ENCODE measurements at regions not wholly inside any gene's neighbourhood (a gene's known extent, or its start where the extent isn't known, plus 50 kb on each side); places are given as distances from the start of the nearest gene placed in this dataset.
"Not testable (repeated sequence)": the region's sequence is repeated elsewhere in the genome, so short reads cannot be mapped to it uniquely, and the experiment has no call there.

DNA sequence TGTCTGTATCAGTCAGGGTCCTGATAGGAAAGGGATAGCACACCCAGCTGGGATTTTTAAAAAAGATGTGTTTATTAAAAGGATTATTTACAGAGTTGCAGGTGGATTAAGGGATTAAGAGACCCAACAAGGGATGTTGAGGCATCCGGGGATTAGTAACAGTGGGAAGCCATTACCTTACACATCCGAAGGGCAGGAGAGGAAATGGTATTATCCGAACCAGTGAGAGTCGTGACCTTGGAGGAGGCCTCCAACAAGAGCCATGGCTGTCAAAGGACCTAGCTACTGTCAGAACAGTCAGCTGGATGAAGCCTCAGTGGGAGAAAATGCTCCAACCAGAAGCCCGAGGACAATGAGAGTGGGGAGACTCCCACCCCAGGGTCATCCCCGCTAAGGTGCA, 146.3 kb upstream of the KRAS start (continued):
- TF ChIP-seq ZNF777 (tag by site-specific recombination; IDR thresholded peaks at IDR 0.05; ENCODE audit: borderline replicate concordance) (no peak), ZNF37A (tag by site-specific recombination; IDR thresholded peaks at IDR 0.05) (no peak), ZFP69B (tag by site-specific recombination; IDR thresholded peaks at IDR 0.05) (no peak)

DNA sequence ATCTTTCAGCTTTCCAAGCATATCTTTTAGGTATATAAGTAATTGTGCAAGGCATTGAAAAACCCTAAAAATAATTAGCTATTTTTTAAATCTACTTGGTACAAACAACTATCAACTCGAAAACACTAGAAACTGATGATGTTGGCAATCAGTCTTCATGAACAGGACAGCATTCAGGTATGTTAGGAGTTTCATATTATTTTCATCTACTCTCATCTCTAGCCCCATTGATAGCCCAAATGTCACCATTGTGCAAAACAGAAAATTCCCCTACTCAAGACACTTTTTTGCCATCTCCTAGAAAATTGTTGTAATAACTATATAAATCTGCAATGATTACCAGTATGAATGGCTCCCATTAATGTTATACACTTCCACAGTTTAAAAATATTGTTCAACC, 144.5 kb upstream of the KRAS start:
- TF ChIP-seq ZNF549 (tag by site-specific recombination; IDR thresholded peaks at IDR 0.05) (peak; percentile 90), ZNF366 (tag by site-specific recombination; conservative IDR thresholded peaks at IDR 0.05) (no peak)
- POLR2A ChIA-PET = no interaction called here
- CTCF ChIA-PET = no interaction called here

DNA sequence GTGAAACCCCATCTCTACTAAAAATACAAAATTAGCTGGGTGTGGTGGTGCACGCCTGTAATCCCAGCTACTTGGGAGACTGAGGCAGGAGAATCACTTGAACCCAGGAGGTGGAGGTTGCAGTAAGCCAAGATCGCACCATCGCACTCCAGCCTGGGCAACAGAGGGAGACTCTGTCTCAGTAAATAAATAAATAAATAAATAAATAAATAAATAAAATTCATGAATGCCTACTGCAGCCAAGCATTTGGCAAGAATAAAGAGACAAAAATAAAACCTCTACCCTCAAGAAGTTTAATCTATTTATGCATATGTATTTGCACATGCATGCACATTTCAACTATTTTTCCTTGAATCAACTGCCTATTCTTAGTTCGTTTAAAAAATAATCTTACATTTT, 144.0 kb upstream of the KRAS start:
- POLR2A ChIA-PET; H3K9me3 ChIP-seq (ENCODE audit: control insufficient read depth, insufficient read depth, low read depth, low read length); H3K4me1 ChIP-seq (ENCODE audit: control insufficient read depth, insufficient read depth, low read length); H3K27ac ChIP-seq (ENCODE audit: extremely low read depth, low read depth, low read length); CTCF ChIA-PET; H3K36me3 ChIP-seq (ENCODE audit: control insufficient read depth in 2 of 2, insufficient read depth in 1 of 2, low read length in 2 of 2); H3K4me3 ChIP-seq (ENCODE audit: low read depth, low read length): not testable (repeated sequence)
- peak; percentile 34 for TF ChIP-seq ZNF426 (tag by site-specific recombination; IDR thresholded peaks at IDR 0.05)
- TF ChIP-seq, protein P1, sequence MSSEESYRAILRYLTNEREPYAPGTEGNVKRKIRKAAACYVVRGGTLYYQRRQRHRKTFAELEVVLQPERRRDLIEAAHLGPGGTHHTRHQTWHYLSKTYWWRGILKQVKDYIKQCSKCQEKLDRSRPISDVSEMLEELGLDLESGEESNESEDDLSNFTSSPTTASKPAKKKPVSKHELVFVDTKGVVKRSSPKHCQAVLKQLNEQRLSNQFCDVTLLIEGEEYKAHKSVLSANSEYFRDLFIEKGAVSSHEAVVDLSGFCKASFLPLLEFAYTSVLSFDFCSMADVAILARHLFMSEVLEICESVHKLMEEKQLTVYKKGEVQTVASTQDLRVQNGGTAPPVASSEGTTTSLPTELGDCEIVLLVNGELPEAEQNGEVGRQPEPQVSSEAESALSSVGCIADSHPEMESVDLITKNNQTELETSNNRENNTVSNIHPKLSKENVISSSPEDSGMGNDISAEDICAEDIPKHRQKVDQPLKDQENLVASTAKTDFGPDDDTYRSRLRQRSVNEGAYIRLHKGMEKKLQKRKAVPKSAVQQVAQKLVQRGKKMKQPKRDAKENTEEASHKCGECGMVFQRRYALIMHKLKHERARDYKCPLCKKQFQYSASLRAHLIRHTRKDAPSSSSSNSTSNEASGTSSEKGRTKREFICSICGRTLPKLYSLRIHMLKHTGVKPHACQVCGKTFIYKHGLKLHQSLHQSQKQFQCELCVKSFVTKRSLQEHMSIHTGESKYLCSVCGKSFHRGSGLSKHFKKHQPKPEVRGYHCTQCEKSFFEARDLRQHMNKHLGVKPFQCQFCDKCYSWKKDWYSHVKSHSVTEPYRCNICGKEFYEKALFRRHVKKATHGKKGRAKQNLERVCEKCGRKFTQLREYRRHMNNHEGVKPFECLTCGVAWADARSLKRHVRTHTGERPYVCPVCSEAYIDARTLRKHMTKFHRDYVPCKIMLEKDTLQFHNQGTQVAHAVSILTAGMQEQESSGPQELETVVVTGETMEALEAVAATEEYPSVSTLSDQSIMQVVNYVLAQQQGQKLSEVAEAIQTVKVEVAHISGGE (tag by site-specific recombination; conservative IDR thresholded peaks at IDR 0.05; ENCODE audit: low read depth) = peak; percentile 35; the same call in 1 of the 2 replicates
- TF ChIP-seq, protein P2, sequence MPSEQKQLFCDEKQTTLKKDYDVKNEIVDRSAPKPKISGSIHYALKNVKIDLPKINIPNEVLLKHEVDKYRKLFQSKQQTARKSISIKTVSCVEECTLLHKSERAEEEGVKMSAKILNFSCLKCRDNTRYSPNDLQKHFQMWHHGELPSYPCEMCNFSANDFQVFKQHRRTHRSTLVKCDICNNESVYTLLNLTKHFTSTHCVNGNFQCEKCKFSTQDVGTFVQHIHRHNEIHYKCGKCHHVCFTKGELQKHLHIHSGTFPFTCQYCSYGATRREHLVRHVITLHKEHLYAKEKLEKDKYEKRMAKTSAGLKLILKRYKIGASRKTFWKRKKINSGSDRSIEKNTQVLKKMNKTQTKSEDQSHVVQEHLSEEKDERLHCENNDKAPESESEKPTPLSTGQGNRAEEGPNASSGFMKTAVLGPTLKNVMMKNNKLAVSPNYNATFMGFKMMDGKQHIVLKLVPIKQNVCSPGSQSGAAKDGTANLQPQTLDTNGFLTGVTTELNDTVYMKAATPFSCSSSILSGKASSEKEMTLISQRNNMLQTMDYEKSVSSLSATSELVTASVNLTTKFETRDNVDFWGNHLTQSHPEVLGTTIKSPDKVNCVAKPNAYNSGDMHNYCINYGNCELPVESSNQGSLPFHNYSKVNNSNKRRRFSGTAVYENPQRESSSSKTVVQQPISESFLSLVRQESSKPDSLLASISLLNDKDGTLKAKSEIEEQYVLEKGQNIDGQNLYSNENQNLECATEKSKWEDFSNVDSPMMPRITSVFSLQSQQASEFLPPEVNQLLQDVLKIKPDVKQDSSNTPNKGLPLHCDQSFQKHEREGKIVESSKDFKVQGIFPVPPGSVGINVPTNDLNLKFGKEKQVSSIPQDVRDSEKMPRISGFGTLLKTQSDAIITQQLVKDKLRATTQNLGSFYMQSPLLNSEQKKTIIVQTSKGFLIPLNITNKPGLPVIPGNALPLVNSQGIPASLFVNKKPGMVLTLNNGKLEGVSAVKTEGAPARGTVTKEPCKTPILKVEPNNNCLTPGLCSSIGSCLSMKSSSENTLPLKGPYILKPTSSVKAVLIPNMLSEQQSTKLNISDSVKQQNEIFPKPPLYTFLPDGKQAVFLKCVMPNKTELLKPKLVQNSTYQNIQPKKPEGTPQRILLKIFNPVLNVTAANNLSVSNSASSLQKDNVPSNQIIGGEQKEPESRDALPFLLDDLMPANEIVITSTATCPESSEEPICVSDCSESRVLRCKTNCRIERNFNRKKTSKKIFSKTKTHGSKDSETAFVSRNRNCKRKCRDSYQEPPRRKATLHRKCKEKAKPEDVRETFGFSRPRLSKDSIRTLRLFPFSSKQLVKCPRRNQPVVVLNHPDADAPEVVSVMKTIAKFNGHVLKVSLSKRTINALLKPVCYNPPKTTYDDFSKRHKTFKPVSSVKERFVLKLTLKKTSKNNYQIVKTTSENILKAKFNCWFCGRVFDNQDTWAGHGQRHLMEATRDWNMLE (tag by site-specific recombination; conservative IDR thresholded peaks at IDR 0.05; ENCODE audit: low read depth) = peak; percentile 60
- TF ChIP-seq ZNF555 (tag by site-specific recombination; conservative IDR thresholded peaks at IDR 0.05) = peak; percentile 26
- peak; percentile 75; the same call in 1 of the 2 replicates for TF ChIP-seq ZNF394 (tag by site-specific recombination; IDR thresholded peaks at IDR 0.05; ENCODE audit: borderline replicate concordance)

More for the DNA sequence above, 144.5 kb upstream of the KRAS start:
- no peak overlapping the region for H3K4me3 ChIP-seq (ENCODE audit: low read depth, low read length)
- H3K4me1 ChIP-seq (ENCODE audit: control insufficient read depth, insufficient read depth, low read length) = no peaks in the 10 kb centered on the region
- no peaks in the 10 kb centered on the region for H3K36me3 ChIP-seq (ENCODE audit: control insufficient read depth in 2 of 2, insufficient read depth in 1 of 2, low read length in 2 of 2)
- no peak overlapping the region for H3K27ac ChIP-seq (ENCODE audit: extremely low read depth, low read depth, low read length)
- no peaks in the 10 kb centered on the region for H3K9me3 ChIP-seq (ENCODE audit: control insufficient read depth, insufficient read depth, low read depth, low read length)

DNA sequence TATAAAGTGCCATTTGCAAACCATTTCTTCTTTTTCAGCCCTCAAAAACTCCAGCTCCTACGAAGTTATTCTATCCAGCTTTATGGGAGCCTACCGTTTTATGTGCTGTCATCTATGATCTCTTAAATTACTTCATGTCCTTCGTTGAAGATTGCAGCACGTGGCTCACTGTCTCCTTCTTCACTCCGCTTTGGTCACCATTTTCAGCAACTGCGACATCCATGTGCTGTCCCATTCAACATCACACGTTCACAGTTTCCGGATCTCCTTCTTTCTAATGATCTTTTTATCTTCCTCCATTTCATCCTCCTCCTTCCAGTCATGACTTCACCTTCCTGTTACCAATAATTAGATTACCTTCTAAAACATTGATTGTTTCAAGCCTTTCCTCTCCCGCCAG, 143.3 kb upstream of the KRAS start:
- Histone ChIP-seq H3K9me3 (ENCODE audit: control insufficient read depth, insufficient read depth, low read depth, low read length) (no peaks in the 10 kb centered on the region), H3K4me1 (ENCODE audit: control insufficient read depth, insufficient read depth, low read length) (no peaks in the 10 kb centered on the region), H3K4me3 (ENCODE audit: low read depth, low read length) (no peak overlapping the region), H3K27ac (ENCODE audit: extremely low read depth, low read depth, low read length) (no peak overlapping the region), H3K36me3 (ENCODE audit: control insufficient read depth in 2 of 2, insufficient read depth in 1 of 2, low read length in 2 of 2) (no peaks in the 10 kb centered on the region)
- ChIA-PET CTCF (interaction anchor here (0.6 kb wide), 1 partner anchor 155 kb away, joined by 3 read pairs; no protein-coding TSS in a partner anchor), POLR2A (no interaction called here)
- TF ChIP-seq, protein P3, sequence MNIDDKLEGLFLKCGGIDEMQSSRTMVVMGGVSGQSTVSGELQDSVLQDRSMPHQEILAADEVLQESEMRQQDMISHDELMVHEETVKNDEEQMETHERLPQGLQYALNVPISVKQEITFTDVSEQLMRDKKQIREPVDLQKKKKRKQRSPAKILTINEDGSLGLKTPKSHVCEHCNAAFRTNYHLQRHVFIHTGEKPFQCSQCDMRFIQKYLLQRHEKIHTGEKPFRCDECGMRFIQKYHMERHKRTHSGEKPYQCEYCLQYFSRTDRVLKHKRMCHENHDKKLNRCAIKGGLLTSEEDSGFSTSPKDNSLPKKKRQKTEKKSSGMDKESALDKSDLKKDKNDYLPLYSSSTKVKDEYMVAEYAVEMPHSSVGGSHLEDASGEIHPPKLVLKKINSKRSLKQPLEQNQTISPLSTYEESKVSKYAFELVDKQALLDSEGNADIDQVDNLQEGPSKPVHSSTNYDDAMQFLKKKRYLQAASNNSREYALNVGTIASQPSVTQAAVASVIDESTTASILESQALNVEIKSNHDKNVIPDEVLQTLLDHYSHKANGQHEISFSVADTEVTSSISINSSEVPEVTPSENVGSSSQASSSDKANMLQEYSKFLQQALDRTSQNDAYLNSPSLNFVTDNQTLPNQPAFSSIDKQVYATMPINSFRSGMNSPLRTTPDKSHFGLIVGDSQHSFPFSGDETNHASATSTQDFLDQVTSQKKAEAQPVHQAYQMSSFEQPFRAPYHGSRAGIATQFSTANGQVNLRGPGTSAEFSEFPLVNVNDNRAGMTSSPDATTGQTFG (tag by site-specific recombination; IDR thresholded peaks at IDR 0.05; ENCODE audit: borderline replicate concordance) = no peak
- TF ChIP-seq, protein P4, sequence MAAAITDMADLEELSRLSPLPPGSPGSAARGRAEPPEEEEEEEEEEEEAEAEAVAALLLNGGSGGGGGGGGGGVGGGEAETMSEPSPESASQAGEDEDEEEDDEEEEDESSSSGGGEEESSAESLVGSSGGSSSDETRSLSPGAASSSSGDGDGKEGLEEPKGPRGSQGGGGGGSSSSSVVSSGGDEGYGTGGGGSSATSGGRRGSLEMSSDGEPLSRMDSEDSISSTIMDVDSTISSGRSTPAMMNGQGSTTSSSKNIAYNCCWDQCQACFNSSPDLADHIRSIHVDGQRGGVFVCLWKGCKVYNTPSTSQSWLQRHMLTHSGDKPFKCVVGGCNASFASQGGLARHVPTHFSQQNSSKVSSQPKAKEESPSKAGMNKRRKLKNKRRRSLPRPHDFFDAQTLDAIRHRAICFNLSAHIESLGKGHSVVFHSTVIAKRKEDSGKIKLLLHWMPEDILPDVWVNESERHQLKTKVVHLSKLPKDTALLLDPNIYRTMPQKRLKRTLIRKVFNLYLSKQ (tag by site-specific recombination; IDR thresholded peaks at IDR 0.05; ENCODE audit: borderline replicate concordance) = no peak
- TF ChIP-seq ZFP69B (tag by site-specific recombination; IDR thresholded peaks at IDR 0.05) = no peak
- TF ChIP-seq ZNF138 (tag by site-specific recombination; IDR thresholded peaks at IDR 0.05; ENCODE audit: borderline replicate concordance) = no peak
- no peak for TF ChIP-seq ZNF10 (tag by site-specific recombination; IDR thresholded peaks at IDR 0.05)
- no peak for TF ChIP-seq MEIS1 (CRISPR knock-in tag; IDR thresholded peaks at IDR 0.05; ENCODE audit: borderline replicate concordance)
- TF ChIP-seq ZSCAN23 (tag by site-specific recombination; IDR thresholded peaks at IDR 0.05) = no peak
- no peak for TF ChIP-seq ZNF530 (tag by site-specific recombination; IDR thresholded peaks at IDR 0.05; ENCODE audit: low read depth)
